ENCODE measurements at regions not wholly inside any gene's neighbourhood (a gene's known extent, or its start where the extent isn't known, plus 50 kb on each side); places are given as distances from the start of the nearest gene placed in this dataset.
"Not testable (repeated sequence)": the region's sequence is repeated elsewhere in the genome, so short reads cannot be mapped to it uniquely, and the experiment has no call there.

DNA sequence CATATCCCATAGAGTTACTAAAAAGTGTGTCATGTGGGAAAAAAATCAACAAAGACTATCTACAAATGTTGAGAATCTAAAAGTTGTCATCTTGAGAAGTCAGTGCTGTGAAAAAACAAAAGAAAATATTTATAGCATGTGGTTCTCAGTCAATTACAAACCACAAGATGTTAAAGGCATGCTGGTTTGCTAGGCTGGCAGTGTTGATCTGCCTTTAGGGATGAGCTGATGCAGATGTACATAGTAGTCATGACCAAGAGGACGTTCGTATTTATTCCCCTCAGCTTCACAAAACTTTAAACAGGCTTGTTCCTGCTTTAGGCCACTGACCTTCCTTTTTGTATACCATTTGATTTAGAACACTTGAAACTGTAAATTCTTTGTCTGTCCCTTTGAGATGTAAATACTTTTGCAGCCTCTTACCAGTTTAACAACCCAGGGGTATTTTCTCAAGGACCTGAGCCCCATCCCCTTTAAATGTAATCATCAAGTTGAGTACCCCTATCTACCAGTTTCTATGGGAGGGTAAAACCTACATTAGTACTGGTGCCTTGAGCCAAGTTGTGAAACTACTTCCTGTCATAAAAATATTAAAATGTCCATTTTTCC lies 446.6 kb downstream of the KCNJ18 start:
- no peak for DNase-seq

DNA sequence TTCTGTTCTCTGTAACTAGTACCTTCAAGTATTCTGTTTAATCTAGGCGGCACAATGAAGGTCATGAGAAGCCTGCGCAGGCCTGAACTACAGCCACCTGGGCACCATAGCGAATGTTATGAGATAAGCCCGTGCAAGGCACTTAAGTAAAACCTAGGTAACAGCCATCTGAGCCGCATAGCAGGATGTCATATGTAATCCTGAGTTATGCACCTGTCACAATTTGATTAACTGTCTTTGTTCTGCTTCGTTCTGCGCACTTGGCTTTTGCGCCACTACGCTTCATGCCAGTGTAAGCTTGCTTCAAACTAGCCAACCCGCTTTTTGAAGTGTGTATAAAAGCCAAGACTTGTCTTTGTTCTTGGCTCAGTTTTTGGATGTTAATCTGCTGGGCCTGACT lies 449.8 kb downstream of the KCNJ18 start:
- no peak for DNase-seq

DNA sequence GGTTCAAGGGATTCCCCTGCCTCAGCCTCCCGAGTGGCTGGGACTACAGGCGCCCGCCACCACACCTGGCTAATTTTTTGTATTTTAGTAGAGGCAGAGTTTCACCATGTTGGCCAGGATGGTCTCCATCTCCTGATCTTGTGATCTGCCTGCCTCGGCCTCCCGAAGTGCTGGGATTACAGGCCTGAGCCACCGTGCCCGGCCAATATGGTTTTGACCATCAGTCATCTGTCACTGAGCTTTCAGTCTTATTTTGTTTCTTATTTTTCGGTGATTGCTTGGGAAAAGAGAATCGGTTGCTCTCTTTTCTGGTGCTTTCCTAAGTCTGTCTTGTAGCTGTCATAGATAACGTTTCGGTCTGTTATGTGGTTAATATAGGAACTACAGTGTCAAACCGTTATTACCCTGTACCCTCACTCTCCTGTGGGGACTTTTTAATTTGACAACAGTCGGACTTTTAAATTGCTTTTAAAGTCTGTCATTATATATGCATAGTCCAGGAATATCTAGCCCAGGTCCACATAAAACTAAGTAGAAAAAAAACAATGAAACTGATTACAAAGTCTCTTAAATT lies 453.4 kb downstream of the KCNJ18 start:
- no peak for DNase-seq

DNA sequence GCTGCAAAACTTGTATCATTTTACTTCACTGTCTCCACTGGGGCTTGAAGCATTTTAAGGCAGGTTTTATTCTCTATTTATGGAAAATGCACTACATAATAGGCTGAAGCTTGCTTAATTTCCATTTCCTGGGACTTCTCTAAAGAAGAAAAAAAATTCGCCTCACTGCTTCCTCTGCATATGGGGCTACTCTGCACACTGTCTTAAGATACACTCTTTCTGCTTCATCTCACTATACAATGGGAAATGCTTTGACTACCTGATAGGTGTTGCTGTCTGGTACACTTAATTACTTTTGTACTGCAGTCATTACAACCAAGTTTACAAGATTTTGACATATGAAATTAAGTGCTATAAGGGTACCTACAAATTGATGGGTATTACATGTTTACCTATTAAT lies 466.0 kb downstream of the KCNJ18 start:
- no peak for DNase-seq

DNA sequence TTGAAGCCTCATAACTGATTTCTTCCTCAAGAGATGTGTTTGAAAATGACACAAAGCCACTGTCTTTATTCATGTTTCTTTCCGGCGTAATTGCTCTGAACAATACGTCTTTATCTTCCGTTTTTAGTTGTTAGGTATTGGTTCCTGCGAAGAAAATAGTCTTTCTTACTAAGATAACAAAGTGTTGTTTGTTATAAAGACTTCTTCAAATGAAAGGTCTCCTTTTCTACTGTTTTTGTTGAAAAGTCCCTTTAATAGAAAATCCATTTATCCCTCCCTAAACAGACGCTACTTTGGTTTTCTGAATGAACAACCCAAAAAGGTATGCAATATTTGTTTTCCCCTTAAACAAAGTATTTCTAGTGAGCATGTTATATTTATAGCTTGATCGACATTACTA lies 469.1 kb downstream of the KCNJ18 start:
- DNase-seq: no peak

DNA sequence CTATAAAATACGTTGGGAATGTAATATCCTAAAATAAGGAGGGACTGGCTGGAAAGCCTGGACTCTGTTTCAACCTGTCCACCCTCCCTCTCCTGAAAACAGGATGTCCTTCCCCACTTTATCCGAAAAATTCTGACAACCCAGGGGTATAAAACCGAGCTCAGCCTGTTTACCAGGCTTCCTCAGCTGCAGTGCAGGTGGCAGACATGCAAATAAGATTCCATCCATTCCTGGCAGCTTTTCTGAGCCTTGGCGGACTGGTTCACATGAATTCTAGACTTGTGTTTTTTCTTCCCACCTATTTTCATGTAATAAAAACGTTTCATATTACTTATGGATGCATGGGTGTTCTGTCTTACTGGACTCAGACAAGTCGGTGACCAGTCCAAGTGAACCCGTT lies 479.3 kb downstream of the KCNJ18 start:
- DNase-seq: no peak

DNA sequence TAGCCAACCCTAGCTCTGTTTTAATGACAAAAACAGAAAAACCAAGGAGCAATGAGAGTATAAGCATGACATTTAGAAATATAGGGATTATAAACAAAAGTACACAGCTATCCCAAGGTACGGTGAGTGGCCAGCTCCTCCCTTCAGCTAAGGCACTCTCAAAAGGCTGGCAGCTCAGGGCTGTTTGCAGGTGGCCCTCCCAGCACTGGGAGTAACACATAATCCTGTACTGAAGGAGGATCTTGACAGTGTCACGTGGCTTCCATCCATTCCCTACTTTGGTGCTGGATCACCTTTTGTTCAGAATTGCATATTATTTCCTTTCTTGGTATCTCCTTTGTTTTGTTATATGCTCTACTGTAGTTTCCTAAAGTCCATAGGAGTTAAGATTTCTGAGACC lies 500.8 kb downstream of the KCNJ18 start:
- DNase-seq: no peak

DNA sequence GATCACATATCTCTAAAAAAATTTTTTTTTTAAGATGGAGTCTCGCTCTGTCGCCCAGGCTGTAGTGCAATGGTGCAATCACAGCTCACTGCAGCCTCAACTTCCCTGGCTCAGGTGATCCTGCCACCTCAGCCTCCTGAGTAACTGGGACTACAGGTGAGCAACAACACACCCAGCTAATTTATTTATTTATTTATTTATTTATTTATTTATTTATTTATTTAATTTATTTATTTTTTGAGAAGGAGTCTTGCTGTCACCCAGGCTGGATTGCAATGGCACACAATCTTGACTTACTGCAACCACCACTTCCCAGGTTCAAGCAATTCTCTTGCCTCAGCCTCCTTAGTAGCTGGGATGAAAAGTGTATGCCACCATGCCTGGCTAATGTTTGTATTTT lies 507.9 kb downstream of the KCNJ18 start:
- not testable (repeated sequence) for DNase-seq

DNA sequence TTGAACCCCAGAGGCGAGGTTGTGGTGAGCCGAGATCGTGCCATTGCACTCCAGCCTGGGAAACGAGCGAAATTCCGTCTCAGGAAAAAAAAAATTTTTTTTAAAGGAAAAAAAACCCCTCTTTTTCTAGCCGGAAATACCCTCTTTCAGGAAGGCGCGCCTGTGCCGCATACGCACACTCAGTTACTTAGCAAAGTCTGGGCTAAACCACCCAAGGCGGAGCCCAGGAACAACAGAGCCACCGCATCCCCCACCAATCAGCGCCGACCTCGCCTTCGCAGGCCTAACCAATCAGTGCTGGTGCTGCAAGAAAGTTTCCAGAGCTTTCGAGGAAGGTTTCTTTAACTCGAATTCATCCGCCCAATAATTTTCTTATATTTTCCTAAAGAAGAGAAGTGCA lies 510.4 kb downstream of the KCNJ18 start:
- no peak for DNase-seq

DNA sequence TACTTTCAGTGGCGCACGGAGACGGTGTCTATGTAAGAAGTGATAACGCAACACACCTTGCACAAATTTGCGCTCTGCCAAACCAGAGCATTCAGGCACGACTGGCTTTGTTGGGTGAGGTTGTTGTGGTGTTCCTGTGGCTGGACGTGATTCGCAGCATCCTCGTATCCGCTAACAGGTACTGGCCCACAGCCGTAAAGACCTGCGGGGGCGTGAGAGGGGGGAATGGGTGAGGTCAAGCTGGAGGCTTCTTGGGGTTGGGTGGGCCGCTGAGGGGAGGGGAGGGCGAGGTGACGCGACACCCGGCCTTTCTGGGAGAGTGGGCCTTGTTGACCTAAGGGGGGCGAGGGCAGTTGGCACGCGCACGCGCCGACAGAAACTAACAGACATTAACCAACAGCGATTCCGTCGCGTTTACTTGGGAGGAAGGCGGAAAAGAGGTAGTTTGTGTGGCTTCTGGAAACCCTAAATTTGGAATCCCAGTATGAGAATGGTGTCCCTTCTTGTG lies 510.9 kb downstream of the KCNJ18 start:
- DNase-seq: no peak

DNA sequence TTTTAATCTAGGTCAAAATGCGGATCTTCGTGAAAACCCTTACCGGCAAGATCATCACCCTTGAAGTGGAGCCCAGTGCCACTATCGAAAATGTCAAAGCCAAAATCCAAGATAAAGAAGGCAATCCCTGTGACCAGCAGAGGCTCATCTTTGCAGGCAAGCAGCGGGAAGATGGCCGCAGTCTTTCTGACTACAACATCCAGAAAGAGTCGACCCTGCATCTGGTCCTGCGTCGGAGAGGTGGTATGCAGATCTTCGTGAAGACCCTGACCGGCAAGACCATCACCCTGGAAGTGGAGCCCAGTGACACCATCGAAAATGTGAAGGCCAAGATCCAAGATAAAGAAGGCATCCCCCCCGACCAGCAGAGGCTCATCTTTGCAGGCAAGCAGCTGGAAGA lies 511.8 kb downstream of the KCNJ18 start:
- not testable (repeated sequence) for DNase-seq

DNA sequence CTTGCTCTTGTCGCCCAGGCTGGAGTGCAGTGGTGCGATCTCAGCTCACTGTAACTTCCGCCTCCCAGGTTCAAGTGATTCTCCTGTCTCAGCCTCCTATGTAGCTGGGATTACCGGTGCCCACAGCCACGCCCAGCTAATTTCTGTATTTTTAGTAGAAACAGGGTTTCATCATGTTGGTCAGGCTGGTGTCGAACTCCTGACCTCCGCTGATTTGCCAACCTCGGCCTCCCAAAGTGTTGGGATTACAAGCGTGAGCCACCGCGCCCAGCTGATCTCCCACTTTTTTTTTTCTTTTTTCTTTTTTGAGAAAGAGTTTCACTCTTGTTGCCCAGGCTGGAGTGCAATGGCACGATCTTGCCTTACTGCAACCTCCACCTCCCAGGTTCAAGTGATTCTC lies 517.9 kb downstream of the KCNJ18 start:
- not testable (repeated sequence) for DNase-seq

DNA sequence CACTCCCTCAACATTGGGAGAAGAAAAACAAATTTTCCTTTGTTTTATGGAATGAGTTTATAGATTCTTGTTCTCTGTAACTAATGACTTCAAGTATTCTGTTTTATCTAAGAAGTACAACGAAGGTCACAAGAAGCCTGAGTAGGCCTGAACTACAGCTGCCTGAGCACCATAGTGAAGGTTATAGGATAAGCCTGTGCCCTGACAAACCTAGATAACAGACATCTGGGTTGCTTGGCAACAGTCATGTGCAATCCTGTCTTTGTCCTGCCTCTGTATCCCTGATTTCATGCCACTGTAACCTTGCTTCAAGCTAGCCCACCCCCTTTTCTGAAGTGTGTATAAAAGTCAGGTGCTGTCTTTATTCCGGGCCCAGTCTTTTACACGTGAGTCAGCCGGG lies 520.8 kb downstream of the KCNJ18 start:
- DNase-seq: not testable (repeated sequence)

DNA sequence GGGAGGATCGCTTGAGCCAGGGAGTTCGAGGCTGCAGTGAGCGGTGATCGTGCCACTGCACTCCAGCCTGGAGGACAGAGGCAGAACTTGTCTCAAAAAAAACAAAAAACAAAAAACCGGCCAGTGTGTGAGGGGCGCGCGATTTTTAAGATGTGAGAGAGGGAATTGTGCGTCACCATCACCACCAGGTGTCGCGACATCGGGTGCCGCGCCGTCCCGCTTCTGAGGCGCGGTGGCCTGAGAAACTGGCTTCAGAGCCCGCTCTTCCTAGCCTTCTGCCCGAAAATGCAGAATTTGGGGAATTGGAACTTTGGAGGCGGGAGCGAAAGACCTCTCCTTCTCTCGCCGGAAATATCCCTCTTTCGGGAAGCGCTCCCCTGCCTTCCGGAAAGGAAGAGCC lies 524.8 kb downstream of the KCNJ18 start:
- DNase-seq: no peak

DNA sequence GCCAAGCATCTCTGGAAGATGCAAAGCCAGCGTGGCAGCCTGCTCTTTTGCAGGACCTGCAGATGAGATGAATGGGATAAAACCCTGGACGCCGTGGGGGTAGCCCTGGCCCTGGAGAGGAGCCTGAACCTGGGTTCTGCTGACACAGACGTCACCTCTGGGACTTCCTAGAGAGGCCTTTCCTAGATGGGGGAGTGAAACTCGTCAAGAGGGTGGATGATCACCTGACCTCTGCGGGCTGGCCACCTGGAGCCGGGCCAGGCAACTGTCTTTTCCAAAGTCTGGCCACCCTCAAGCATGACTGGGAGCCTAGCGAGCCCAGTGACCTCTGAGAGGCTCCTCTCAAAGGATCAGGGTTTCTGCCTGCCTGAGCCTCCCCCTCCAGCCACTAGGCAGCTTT lies 529.0 kb downstream of the KCNJ18 start:
- no peak for DNase-seq

DNA sequence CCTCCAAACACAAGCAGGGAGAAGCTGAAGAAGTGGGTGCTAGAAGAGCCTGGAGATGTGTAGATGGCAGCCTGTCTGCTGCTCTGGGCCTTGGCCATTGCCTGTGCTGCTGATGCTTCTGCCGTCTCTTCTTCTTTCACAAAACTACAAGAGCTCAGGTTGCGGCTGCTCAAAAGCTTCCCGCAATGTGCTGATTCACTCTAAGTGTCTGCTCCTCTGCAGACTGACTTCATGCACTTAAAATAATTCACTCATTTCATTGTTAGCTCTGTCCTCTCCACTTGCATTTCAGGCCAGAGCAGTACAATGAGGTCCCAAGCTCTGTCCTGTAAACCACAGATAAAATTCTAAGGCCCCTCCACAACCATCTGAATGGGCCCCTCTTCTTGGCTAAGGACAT lies 534.2 kb downstream of the KCNJ18 start:
- not testable (repeated sequence) for DNase-seq

DNA sequence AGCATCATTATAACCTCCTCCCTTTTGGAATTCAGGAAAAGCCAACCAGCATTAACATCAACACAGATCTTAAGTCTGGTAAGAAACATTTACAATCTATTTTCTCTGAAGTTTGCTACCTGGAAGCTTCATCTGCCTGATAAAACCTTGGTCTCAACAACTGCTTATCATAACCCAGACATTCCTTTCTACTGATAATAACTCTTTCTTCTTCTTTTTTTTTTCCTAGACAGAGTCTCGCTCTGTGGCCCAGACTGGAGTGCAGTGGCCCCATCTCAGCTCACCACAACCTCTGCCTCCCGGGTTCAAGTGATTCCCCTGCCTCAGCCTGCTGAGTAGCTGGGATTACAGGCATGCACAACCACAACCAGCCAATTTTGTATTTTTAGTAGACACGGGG lies 534.6 kb downstream of the KCNJ18 start:
- not testable (repeated sequence) for DNase-seq

DNA sequence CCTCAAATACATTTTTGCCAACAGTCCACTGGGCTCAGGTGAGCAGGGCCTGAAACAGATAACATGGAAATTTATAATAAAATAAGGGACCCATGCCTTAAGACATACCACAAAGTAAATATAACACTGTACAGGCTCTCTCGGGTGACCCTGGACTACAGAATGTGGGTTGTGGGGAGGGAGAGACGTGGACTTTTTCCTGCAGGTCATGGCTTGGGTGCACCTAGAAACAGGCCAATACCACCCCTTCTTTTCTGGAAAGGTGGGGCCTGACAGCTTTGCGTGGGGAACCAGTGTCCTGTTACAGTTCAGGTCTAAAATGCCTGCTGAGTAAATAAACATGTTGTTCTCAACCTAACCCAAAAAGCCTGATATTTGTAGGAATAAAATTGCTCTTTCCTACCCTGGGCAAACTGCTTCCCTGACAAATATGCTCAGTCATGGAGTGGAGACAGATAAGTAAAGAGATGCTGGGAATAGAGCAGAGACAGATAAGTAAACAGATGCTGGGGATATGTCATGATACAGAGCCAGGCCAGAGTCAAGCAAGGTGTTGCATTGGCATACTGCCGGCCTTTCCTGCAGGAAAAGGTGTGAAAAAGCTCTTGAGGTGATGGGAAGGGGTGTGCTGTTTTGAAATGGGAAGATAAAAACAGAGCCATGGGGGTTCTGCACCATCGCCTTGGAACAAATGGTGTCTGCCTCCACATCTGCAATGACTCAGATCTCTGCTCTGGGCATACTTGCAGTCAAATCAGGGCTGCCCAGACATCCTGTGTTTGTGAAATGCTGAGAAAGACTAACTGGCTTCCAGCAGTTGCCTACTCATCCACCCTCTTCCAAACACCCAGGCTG lies 535.6 kb downstream of the KCNJ18 start:
- not testable (repeated sequence) for DNase-seq

DNA sequence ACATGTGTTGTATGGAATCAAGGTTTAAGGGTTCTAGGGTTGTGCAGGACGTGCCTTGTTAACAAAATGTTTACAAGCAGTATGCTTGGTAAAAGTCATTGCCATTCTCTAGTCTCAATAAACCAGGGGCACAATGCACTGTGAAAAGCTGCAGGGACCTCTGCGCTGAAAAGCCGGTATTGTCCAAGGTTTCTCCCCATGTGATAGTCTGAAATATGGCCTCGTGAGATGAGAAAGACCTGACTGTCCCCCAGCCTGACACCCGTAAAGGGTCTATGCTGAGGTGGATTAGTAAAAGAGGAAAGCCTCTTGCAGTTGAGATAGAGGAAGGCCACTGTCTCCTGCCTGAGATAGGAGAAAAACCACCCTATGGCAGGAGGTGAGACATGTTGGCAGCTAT lies 537.5 kb downstream of the KCNJ18 start:
- not testable (repeated sequence) for DNase-seq

DNA sequence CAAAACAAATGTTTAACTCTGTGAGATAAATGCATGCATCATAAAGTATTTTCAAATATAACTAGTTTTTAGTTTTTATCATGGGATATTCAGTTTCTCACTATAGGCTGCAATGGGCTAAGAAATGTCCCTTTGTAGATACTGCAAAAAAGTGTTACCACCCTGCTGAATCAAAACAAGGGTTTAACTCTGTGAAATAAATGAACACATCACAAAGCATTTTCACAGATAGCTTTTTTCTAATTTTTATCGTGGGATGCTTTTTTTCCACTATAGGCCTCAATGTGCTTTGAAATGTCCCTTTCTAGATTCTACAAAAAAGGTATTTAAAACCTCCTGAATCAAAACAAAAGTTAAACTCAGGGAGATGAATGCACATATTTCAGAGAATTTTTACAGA lies 541.1 kb downstream of the KCNJ18 start:
- no peak for DNase-seq

DNA sequence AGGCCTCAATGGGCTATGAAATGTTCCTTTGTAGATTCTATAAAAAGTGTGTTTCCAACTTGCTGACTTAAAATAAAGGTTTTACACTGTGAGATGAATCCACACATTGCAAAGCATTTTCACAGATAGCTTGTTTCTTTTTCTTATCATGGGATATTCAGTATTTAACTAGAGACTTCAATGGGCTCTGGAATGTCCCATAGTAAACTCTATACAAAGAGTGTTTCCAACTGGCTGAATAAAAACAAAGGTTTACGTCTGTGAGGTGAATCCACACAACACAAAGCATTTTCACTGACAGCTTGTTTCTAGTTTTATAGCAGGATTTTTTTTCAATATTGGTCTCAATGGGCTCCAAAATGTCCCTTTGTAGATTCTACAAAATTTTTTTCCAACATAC lies 550.1 kb downstream of the KCNJ18 start:
- DNase-seq: no peak

DNA sequence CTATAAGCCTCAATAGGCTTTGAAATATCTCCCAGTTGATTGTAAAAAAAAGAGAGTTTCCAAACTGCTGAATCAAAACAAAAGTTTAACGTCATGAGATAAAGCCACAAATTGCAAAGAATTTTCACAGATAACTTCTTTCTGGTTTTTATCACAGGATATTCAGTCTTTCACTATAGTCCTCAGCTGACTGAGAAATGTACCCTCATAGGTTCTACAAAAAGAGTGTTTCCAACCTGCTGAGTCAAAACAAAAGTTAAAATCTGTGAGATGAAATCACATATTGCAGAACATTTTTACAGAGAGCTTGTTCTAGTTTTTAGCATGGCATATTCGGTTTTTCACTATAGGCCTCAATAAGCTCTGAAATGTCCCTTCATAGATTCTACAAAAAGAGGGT lies 559.2 kb downstream of the KCNJ18 start:
- DNase-seq: peak; percentile 71

DNA sequence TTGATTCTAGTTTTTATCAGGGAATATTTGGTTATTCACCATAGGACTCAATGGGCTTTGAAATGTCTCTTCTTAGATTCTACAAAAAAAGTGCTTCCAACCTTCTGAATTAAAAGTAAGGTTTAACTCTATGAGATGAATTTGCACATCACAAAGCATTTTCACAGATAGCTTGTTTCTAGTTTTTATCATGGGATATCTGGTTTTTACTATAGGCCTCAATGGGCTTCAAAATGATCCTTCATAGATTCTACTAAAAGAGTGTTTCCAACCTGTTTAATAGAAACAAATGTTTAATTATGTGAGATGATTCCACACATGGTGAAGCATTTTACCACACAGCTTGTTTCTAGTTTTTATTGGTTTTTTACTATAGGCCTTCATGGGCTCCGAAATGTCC lies 560.7 kb downstream of the KCNJ18 start:
- DNase-seq: no peak

DNA sequence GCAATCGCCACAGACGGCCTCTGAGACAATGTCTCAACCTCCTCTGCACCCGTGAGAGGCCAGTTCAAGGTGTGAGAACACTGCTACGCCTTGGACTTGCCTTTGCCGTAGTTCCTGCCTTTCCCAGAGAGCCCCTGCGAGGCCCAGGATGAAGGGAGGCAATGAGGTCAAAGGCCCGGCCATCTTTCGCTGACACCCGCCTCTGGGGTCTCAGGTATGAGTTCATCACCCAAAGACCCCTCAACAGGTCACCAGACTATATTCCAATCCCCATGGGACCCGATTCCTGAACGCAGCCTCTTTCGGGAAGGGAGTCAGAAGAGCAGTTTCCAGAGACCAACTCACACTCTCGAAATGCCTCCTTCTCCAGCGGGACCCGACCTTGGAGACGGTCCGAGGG lies 573.5 kb downstream of the KCNJ18 start:
- DNase-seq: no peak
